Body of pancreas (tissue), 4 donors: ENCODE measurements at regions not wholly inside any gene's neighbourhood (a gene's known extent, or its start where the extent isn't known, plus 50 kb on each side); places are given as distances from the start of the nearest gene placed in this dataset.

Experiments used
- CTCF ChIP-seq, 7 experiments: fragments of 450-650 bp in 4 of 7; fragments of 200-600 bp in 3 of 7; sonication (generic) in 3 of 7; IDR thresholded peaks; one replicate each; pipeline ENCODE4 v1.5.1; 2016 to 2019; ENCODE audit warnings: antibody characterized with exemption in 7 of 7
- POLR2A ChIP-seq, 3 donors: fragments of 450-650 bp; IDR thresholded peaks; one replicate each; pipeline ENCODE4 v1.6.1; 2016; ENCODE audit warnings: antibody characterized with exemption in 3 of 3, mild to moderate bottlenecking in 2 of 3

- TF ChIP-seq CTCF (IDR thresholded peaks at IDR 0.05), result peak; percentile 28 to 79 (median 70)
- no peak for TF ChIP-seq POLR2A (IDR thresholded peaks at IDR 0.05)
These were observed 730.2 kb downstream of the TUSC7 start for GRCh38 chr3:117439812-117440211.
